Thyroid gland (tissue), 4 donors: ENCODE measurements at regions not wholly inside any gene's neighbourhood (a gene's known extent, or its start where the extent isn't known, plus 50 kb on each side); places are given as distances from the start of the nearest gene placed in this dataset.
A peak's percentile ranks its signal among the peaks of the same experiment; 100 is the strongest.

Experiments used
- DNase-seq, 2 donors: peaks; one replicate each; pipeline ENCODE4 v3.0.0-alpha.2; 2019
- H3K27ac ChIP-seq, 3 donors: fragments of 200-600 bp; sonication (generic); 1 replicate in 2 of 3; 2 replicates in 1 of 3; pipeline ENCODE4 v1.5.1; 2016 to 2019; ENCODE audit warnings: mild to moderate bottlenecking in 1 of 3, moderate library complexity in 1 of 3
- H3K27me3 ChIP-seq: fragments of 200-600 bp; sonication (generic); one replicate; pipeline ENCODE4 v1.5.1; 2019
- H3K36me3 ChIP-seq, 2 donors: fragments of 200-600 bp; sonication (generic); one replicate each; pipeline ENCODE4 v1.5.1; 2016 to 2019
- H3K4me1 ChIP-seq, 2 donors: fragments of 200-600 bp; sonication (generic); one replicate each; pipeline ENCODE4 v1.5.1; 2017 to 2019
- H3K4me3 ChIP-seq, 3 donors: fragments of 200-600 bp; sonication (generic); replicated peaks in 1 of 3; 1 replicate in 2 of 3; 2 replicates in 1 of 3; pipeline ENCODE4 v1.5.1; 2016; ENCODE audit warnings: mild to moderate bottlenecking in 1 of 3
- H3K9me3 ChIP-seq: fragments of 200-600 bp; sonication (generic); one replicate; pipeline ENCODE4 v1.5.1; 2017
- CTCF ChIP-seq, 6 experiments: fragments of 200-600 bp in 3 of 6; fragments of 450-650 bp in 3 of 6; sonication (generic) in 3 of 6; IDR thresholded peaks; one replicate each; pipeline ENCODE4 v1.5.1; 2016 to 2019; ENCODE audit warnings: antibody characterized with exemption in 6 of 6, mild to moderate bottlenecking in 2 of 6, inconsistent platforms in 1 of 6, moderate library complexity in 1 of 6
- POLR2A ChIP-seq, 2 donors: fragments of 450-650 bp; IDR thresholded peaks; one replicate each; pipeline ENCODE4 v1.6.1; 2017; ENCODE audit warnings: antibody characterized with exemption in 2 of 2, mild to moderate bottlenecking in 2 of 2, moderate library complexity in 1 of 2
- WGBS, 2 donors: methylation state at CpG; one replicate each; pipeline ENCODE4 v1.1.5; 2017; 5-methylcytosine and 5-hydroxymethylcytosine counted together
- intact Hi-C: fragments of 100-400 bp; cut with DNase I; formaldehyde crosslinking; loops from one replicate; pipeline ENCODE4 v1.15.1; 2023

GRCh38 chr3:13218541-13218908 lies 145.3 kb upstream of the IQSEC1 start:
- no peak overlapping the region for H3K27ac ChIP-seq
- H3K36me3 ChIP-seq = no peaks in the 10 kb centered on the region
- no peak for DNase-seq
- H3K9me3 ChIP-seq = no peaks in the 10 kb centered on the region
- intact Hi-C loops = no loop called here
- H3K4me3 ChIP-seq = no peak overlapping the region
- no peaks in the 10 kb centered on the region for H3K27me3 ChIP-seq
- TF ChIP-seq POLR2A (IDR thresholded peaks at IDR 0.05) = no peak
- WGBS, 2 donors = 83 to 92% methylated on average over 4 of the region's 4 CpGs
- peaks cover 0 to 6% of the 10 kb centered on the region in 2 donors for H3K4me1 ChIP-seq

DNA sequence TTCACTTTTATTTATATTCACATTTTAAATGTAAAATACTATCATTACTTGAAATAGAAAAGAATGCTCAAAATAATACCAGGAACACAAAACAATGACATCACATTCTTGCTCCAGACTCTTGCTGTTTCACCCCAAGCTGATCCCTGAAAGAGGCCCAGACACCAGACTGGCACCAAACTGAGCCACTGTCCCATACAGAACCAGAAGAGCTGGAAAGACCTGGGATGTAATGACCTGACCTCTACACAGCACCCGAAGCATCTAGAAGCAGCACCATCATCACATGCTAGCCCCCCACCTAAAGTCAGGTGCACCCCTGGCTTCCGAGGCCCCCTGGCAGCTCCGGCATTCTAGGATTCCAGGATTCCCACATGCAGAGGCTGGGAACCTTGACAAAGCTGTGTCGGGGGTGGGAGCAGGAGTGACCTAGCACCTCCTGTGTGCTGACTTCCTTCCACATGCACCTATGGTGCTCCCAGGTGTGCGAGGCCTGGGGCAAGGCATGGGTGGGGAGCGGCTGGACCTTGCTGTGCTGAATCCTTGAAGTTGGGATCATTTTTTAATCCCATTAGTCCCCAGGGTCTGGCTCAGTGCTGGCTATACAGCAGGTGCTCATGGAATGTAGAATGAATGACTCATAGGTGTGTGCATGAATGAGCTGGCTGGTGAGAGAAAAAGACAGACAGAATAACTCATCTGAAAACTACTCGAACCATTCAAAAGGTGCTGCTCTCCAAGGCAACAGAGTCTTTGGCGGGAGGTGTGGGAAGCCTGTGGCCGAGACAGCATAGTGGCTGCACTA lies 144.7 kb upstream of the IQSEC1 start:
- intact Hi-C loops = no loop called here
- H3K27me3 ChIP-seq = no peaks in the 10 kb centered on the region
- H3K4me1 ChIP-seq = peaks cover 0 to 6% of the 10 kb centered on the region in 2 donors
- H3K36me3 ChIP-seq = no peaks in the 10 kb centered on the region
- no peak overlapping the region for H3K4me3 ChIP-seq
- TF ChIP-seq CTCF (IDR thresholded peaks at IDR 0.05) (no peak), POLR2A (IDR thresholded peaks at IDR 0.05) (no peak)
- H3K9me3 ChIP-seq = no peaks in the 10 kb centered on the region
- no peak overlapping the region for H3K27ac ChIP-seq
- DNase-seq = no peak
- 78 to 82% methylated on average over 8 to 9 of the region's 9 CpGs for WGBS, 2 donors

GRCh38 chr3:13217253-13217652 lies 144.0 kb upstream of the IQSEC1 start:
- Histone ChIP-seq H3K9me3 (no peaks in the 10 kb centered on the region), H3K36me3 (no peaks in the 10 kb centered on the region), H3K27ac (no peak overlapping the region), H3K4me3 (no peak overlapping the region), H3K4me1 (peaks cover 0 to 6% of the 10 kb centered on the region in 2 donors), H3K27me3 (no peaks in the 10 kb centered on the region)
- TF ChIP-seq CTCF (IDR thresholded peaks at IDR 0.05) (no peak), POLR2A (IDR thresholded peaks at IDR 0.05) (no peak)
- intact Hi-C loops = no loop called here
- DNase-seq = no peak
- 93 to 98% methylated on average over 2 of the region's 2 CpGs for WGBS, 2 donors

DNA sequence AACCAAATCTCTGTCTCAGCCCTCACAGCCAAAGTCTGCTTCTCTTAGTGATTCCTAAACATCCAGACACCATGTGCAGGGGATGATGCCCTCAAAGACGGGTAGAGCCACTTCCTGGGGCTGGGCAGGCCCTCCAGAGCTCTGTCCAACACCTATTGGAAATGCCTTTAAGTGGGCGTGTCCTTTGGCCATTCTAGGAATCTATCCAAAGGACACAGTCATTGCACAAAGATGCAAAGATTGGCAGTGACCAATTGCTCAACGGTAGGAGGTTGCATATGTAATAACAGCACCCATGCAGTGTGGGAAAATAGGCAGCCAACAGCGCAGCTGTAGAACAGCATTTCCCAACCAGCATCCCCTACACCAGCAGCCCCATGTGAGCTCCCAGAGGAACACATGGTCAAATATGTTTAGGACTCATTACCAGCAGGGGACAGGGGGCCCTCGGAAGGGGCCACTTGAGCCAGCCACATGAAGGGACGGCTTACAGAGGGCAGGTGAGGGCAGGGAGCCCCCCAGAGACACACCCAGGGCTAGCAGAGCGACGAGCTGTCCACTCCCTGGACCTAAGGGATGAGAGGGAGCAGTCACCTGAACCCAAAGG lies 142.8 kb upstream of the IQSEC1 start:
- 55 to 67% methylated on average over 5 to 8 of the region's 8 CpGs for whole genome bisulfite sequencing, 2 donors
- TF ChIP-seq POLR2A (IDR thresholded peaks at IDR 0.05) = no peak
- no peak for TF ChIP-seq CTCF (IDR thresholded peaks at IDR 0.05)
- DNase-seq = no peak
- Histone ChIP-seq H3K9me3 (no peaks in the 10 kb centered on the region), H3K36me3 (no peaks in the 10 kb centered on the region), H3K27me3 (no peaks in the 10 kb centered on the region), H3K27ac (no peak overlapping the region), H3K4me1 (peaks cover 0 to 6% of the 10 kb centered on the region in 2 donors), H3K4me3 (no peak overlapping the region)
- intact Hi-C loops = no loop called here

DNA sequence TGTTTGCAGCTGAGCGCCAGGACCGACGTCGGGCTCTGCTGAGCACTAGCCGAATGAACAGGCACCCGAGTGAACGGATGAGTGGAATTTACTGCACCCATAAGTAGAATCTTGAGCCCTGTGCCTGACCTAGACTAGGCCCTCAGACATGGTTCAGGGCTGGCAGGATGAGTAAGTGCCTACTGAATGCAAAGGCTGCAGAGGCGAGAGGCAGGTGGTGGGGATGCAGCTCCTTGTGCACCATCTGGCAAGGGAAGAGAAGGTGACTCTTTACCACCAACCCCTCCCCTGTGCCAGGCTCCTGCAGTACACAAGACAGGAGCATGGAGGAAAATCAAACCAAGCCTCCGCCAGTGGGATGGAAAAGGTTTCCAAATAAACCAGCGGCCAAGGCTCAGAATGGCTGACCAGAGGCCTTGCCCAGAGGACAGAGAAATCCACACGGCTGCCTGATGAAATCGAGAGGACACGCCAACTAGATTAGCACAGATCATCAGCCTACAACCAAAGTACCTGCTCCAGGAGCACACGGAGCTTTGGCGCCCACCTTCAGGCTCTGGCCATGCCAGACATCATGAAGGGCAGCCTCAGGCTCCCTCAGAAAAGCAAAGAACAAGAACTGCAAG lies 141.7 kb upstream of the IQSEC1 start:
- intact Hi-C loops = no loop called here
- Histone ChIP-seq H3K9me3 (no peaks in the 10 kb centered on the region), H3K4me1 (peaks cover 0 to 6% of the 10 kb centered on the region in 2 donors), H3K27ac (no peak overlapping the region), H3K36me3 (no peaks in the 10 kb centered on the region), H3K4me3 (no peak overlapping the region), H3K27me3 (no peaks in the 10 kb centered on the region)
- no peak for TF ChIP-seq CTCF (IDR thresholded peaks at IDR 0.05)
- no peak for TF ChIP-seq POLR2A (IDR thresholded peaks at IDR 0.05)
- DNase-seq = peak; percentile 71 to 75
- 64 to 66% methylated on average over 15 of the region's 15 CpGs for WGBS, 2 donors
